ENCODE measurements at regions not wholly inside any gene's neighbourhood (a gene's known extent, or its start where the extent isn't known, plus 50 kb on each side); places are given as distances from the start of the nearest gene placed in this dataset.
A peak's percentile ranks its signal among the peaks of the same experiment; 100 is the strongest.
"Not testable (repeated sequence)": the region's sequence is repeated elsewhere in the genome, so short reads cannot be mapped to it uniquely, and the experiment has no call there.

- no peak for DNase-seq
Measured at GRCh38 chr2:3034856-3035255, 342.8 kb downstream of the EIPR1 start.

GRCh38 chr2:3034396-3034795 is 343.2 kb downstream of the EIPR1 start:
- no peak for DNase-seq

DNA sequence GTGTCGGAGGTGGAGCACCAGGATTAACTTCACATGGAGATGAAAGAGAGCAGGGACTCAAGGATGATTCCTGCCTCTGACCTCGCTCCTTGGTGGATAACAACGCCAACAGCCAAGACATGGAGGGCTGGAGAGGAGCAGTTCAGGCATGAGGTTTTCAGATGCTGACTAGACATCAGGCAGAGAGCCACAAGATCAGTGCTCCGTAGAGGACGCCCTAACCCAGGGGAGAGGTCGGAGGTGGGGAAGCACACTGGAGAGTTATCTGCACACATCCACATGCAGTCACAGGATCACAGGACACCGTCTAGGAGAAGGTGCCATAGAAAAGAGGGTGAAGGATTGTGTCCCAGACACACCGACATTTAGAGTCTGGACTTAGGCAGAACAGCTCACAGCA is 344.3 kb downstream of the EIPR1 start:
- DNase-seq, result no peak

- DNase-seq, result not testable (repeated sequence)
Measured at GRCh38 chr2:3030791-3031190, 346.8 kb downstream of the EIPR1 start.

- no peak for DNase-seq
Measured at GRCh38 chr2:3025984-3026383, 351.6 kb downstream of the EIPR1 start.

GRCh38 chr2:3025261-3025660 is 352.4 kb downstream of the EIPR1 start:
- no peak for DNase-seq

DNA sequence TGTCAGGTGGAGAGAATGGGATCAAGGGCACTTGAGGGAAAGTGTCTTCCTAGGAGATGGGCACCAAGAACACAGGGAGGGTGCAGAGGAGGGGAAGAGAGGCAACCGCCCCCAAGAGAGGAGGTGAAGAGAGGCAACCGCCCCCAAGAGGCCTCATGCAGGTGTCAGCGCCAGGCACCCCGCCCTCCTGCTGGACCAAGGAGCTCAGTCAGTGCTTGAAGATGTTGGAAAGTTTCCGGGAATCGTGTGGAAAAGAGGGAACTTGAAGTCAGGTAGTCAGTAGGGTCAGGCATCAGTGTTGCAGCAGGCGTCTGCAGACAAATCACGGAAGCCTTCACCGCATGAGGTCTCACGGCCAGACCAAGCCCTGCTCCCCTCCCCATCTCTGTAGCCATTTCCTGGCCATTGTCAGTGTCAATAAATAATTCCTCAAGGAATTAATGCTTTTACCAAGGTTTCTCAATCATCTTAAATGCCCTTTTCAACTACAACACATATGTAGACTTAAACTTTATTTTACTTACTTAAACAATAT is 353.1 kb downstream of the EIPR1 start:
- DNase-seq, result no peak

- DNase-seq, result no peak
Measured at GRCh38 chr2:3023531-3023930, 354.1 kb downstream of the EIPR1 start.

DNA sequence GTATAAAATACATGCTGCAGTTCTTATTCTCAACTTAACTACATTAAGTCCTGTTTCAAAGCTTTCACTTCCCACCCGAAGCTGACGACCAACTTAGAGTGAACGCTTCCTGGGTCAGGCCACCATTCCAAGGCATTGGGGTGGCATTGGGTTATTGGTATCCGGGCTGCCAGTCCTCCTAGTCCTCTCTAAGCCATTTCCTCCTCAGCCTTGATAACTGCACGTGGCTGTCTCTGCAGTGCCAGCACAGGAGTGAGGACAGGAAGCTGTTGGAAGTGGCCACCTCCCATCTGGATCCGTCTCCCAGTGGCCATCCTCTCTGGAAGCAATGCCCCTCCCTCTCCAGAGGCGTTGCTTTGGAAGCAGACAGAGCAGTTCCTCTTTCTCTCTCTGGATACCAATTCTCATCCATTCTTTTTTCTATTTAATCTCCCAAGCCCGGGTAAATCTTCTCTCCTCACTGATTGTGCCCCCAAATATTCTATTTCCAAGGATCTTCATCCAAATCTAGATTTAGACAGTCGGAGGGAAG is 354.7 kb downstream of the EIPR1 start:
- no peak for DNase-seq

DNA sequence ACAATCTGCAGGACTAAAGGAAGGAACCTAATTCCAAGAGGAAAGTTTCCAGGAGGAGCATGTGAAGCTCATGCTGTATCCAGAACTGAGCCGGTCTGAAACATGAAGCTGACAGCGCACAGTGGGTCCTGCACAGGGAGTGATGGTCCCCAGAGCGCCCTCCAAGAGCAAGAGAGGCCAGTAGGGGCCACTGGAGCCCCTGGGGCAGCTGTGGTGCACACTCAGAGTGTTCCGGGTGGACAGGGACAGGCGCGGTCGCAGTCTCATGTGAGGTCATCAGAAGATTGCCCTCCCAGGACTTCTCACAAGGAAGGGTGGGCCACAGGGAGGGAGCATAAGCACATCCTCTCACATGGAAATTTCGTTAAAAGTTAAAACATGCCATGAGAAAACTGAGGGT is 355.9 kb downstream of the EIPR1 start:
- no peak for DNase-seq

GRCh38 chr2:3010001-3010400 is 367.6 kb downstream of the EIPR1 start:
- no peak for DNase-seq

DNA sequence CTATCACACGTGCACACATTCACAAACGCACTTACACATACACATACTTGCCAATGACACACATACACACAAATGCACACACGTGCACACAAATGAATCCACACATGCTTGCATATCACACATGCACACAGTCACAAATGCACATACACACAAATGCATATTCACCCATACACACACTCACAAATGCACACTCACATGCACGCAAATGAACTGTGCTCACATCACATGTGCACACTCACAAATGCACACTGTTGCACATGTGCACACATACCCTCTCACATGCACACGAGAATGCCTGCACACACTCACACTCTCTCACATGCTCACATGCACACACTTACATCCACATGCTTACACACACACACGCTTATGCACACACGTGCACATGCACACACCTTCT is 368.1 kb downstream of the EIPR1 start:
- no peak for DNase-seq

- no peak for DNase-seq
Measured at GRCh38 chr2:3009005-3009404, 368.6 kb downstream of the EIPR1 start.

DNA sequence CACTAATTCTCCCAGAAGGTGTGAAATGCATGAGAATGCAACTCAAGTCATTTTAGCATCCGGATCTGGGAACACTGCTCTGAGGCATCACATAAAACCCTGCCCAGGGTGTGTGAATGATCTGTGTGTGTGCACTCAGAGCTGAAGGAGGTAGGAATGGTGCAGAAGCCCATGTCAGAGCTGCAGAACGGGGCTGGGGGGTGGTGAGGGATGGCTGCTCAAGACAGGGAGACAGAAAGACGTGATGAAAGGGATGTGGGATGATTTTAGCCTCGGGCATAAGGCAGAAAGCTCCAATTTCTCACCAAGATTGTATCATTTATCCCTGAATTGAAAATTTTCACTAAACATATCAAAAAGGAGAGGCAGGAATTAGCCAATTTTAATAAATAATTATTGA is 369.1 kb downstream of the EIPR1 start:
- DNase-seq, result no peak

- no peak for DNase-seq
Measured at GRCh38 chr2:3007135-3007534, 370.5 kb downstream of the EIPR1 start.

- DNase-seq, result no peak
Measured at GRCh38 chr2:3005859-3006501, 371.6 kb downstream of the EIPR1 start.

- peak; percentile 17 for DNase-seq
Measured at GRCh38 chr2:3001615-3002560, 375.7 kb downstream of the EIPR1 start.

- DNase-seq, result no peak
Measured at GRCh38 chr2:3000968-3001367, 376.6 kb downstream of the EIPR1 start.

GRCh38 chr2:3000125-3000524 is 377.5 kb downstream of the EIPR1 start:
- DNase-seq, result no peak

DNA sequence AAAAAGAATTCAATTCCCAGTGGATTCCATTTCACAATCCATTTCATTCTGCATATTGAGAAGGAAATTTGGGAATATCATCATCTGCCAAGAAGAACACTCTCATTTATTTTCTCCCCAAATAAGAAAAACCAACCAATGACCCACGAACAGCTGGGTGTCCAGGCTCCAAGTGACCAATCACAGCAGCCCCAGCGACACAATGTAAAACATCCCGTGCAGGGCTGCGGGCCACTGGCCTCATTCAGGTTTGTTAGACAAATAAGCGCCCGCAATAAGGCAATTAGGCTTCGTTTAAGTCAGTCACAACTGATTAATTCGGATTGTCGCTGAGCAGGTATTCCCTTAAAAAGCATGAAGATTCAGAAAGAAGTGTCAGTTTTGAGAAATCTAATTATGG is 378.6 kb downstream of the EIPR1 start:
- no peak for DNase-seq

DNA sequence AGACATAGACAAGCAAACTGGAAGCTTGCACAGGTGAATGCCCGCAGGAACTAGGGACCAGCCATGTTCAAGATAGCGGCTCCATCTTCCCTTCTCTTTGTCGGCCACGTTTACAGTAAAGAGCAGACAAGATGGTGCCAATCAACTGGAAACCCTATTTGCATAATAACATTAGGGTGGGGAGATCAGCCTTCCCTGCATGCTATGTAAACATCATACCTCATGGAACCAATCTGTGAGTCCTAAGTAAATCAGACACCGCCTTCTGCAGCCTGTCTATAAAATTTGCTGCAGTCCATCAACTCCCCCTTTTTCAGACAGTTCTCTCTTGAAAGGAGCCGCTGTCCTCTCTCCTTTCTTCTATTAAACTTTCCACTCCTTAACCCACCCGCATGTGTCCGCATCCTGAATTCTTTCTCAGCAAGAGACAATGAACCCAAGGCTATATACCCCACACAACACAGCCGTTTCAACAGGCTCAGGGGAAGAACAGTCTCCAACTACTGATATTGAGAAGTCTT is 384.4 kb downstream of the EIPR1 start:
- no peak for DNase-seq

DNA sequence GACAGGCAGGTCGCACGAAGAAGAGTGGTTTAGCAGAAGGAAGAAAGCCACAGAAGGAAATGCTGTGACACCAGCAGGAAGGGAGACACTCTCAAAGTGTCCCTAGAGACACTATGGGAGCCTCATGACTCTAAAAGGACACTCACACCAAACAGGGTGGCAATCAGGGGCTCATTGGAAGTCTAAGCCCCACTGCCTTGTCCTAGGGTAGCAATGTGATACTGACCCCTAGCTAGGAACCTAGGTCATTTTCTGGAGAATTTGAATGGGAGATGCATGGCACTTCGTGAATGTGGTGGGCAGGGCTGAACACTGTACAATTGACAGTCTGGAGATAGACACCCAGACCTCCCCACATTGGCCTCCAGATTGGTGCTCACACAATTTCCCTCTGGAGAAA is 385.0 kb downstream of the EIPR1 start:
- DNase-seq, result no peak

GRCh38 chr2:2985020-2985419 is 392.6 kb downstream of the EIPR1 start:
- DNase-seq, result no peak

GRCh38 chr2:2981000-2981399 is 396.6 kb downstream of the EIPR1 start:
- DNase-seq, result no peak

Measured in fibroblast of upper back skin (primary cell).